ENCODE measurements at regions not wholly inside any gene's neighbourhood (a gene's known extent, or its start where the extent isn't known, plus 50 kb on each side); places are given as distances from the start of the nearest gene placed in this dataset.
A peak's percentile ranks its signal among the peaks of the same experiment; 100 is the strongest.
"Not testable (repeated sequence)": the region's sequence is repeated elsewhere in the genome, so short reads cannot be mapped to it uniquely, and the experiment has no call there.

DNA sequence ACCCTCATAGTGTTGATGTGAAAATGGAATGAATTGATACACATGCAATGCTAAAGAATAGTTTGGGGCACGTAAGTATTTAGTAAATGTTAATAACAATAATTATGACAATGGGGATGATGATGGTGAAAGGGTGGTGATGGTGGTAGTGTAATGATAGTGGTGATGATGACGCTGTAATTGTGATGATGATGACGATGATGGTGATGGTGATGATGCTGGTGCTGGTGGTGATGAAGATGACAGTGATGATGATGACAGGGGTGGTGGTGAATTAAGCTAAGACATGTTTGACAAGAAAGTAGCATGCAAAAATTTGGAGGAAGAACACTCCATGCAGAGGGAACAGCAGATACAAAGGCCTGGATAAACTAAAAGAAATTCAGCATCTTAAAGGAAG is 364.4 kb upstream of the API5 start:
- Mint-ChIP-seq H3K9me3 (peaks cover 30% of the 10 kb centered on the region), H3K4me3 (no peak overlapping the region), H3K27ac (no peak overlapping the region), H3K4me1 (no peaks in the 10 kb centered on the region), H3K27me3 (ENCODE audit: insufficient read depth) (no peaks in the 10 kb centered on the region), H3K36me3 (ENCODE audit: low read depth) (no peaks in the 10 kb centered on the region)
- Histone ChIP-seq H3K27ac (ENCODE audit: low read depth, low read length) (no peak overlapping the region), H3K36me3 (ENCODE audit: control insufficient read depth, insufficient read depth, low read length) (no peaks in the 10 kb centered on the region), H3K4me3 (ENCODE audit: low read length) (no peak overlapping the region), H3K9ac (ENCODE audit: extremely low read depth, low read length, poor library complexity, severe bottlenecking) (no peak overlapping the region), H3K4me1 (ENCODE audit: control insufficient read depth, insufficient read depth, low read length) (no peaks in the 10 kb centered on the region), H3K27me3 (ENCODE audit: control insufficient read depth, insufficient read depth, low read length, poor library complexity, severe bottlenecking) (no peaks in the 10 kb centered on the region), H3K9me3 (ENCODE audit: control insufficient read depth, low read length) (peaks cover 11% of the 10 kb centered on the region)
- 98 to 100% methylated on average over 3 of the region's 3 CpGs for WGBS, 2 experiments (ENCODE audit: insufficient coverage in 1 of 2, insufficient read length in 1 of 2)
- TF ChIP-seq, protein P1, sequence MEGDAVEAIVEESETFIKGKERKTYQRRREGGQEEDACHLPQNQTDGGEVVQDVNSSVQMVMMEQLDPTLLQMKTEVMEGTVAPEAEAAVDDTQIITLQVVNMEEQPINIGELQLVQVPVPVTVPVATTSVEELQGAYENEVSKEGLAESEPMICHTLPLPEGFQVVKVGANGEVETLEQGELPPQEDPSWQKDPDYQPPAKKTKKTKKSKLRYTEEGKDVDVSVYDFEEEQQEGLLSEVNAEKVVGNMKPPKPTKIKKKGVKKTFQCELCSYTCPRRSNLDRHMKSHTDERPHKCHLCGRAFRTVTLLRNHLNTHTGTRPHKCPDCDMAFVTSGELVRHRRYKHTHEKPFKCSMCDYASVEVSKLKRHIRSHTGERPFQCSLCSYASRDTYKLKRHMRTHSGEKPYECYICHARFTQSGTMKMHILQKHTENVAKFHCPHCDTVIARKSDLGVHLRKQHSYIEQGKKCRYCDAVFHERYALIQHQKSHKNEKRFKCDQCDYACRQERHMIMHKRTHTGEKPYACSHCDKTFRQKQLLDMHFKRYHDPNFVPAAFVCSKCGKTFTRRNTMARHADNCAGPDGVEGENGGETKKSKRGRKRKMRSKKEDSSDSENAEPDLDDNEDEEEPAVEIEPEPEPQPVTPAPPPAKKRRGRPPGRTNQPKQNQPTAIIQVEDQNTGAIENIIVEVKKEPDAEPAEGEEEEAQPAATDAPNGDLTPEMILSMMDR (conservative IDR thresholded peaks at IDR 0.05): no peak
- DNase-seq: no peak

DNA sequence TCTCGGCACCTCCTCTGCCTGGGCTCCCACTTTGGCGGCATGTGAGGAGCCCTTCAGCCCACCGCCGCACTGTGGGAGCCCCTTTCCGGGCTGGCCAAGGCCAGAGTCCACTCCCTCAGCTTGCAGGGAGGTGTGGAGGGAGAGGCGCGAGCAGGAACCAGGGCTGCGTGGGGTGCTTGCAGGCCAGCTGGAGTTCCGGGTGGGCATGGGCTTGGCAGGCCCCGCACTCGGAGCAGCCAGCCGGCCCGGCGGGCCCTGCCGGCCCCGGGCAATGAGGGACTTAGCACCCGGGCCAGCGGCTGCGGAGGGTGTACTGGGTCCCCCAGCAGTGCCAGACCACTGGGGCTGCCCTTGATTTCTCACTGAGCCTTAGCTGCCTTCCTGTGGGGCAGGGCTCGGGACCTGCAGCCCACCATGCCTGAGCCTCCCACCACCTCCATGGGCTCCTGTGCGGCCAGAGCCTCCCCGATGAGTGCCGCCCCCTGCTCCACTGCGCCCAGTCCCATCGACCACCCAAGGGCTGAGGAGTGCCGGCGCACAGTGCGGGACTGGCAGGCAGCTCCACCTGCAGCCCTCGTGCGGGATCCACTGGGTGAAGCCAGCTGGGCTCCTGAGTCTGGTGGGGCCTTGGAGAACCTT is 361.9 kb upstream of the API5 start:
- H3K27me3 Mint-ChIP-seq (ENCODE audit: insufficient read depth); H3K4me3 Mint-ChIP-seq; H3K36me3 Mint-ChIP-seq (ENCODE audit: low read depth); H3K27me3 ChIP-seq (ENCODE audit: control insufficient read depth, insufficient read depth, low read length, poor library complexity, severe bottlenecking); H3K4me1 ChIP-seq (ENCODE audit: control insufficient read depth, insufficient read depth, low read length); H3K4me1 Mint-ChIP-seq; H3K36me3 ChIP-seq (ENCODE audit: control insufficient read depth, insufficient read depth, low read length); H3K27ac ChIP-seq (ENCODE audit: low read depth, low read length); H3K4me3 ChIP-seq (ENCODE audit: low read length); H3K9ac ChIP-seq (ENCODE audit: extremely low read depth, low read length, poor library complexity, severe bottlenecking); DNase-seq; H3K27ac Mint-ChIP-seq: not testable (repeated sequence)
- peaks cover 30% of the 10 kb centered on the region for H3K9me3 Mint-ChIP-seq
- 93 to 97% methylated on average over 7 to 30 of the region's 30 CpGs for WGBS, 2 experiments (ENCODE audit: insufficient coverage in 1 of 2, insufficient read length in 1 of 2)
- peaks cover 11% of the 10 kb centered on the region for H3K9me3 ChIP-seq (ENCODE audit: control insufficient read depth, low read length)

DNA sequence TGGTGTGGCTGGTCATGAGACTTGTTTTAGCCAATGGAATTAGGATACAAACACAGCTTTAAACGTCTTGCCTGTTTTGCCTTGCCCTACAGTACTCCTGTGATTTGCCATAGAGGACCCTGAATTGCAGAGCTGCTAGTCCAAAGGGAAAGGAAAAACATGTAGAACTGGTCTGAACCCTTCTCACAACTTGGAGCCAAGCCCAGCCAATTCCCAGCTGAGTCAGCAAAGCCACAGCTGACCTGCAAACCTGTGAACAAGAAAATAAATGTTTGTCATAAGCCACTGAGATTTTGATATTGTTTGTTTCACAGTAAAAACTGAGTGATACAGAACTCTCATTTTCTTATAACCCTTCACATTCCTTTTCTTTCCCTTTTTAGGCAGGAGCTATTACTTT is 360.5 kb upstream of the API5 start:
- Histone ChIP-seq H3K27ac (ENCODE audit: low read depth, low read length) (no peak overlapping the region), H3K36me3 (ENCODE audit: control insufficient read depth, insufficient read depth, low read length) (no peaks in the 10 kb centered on the region), H3K27me3 (ENCODE audit: control insufficient read depth, insufficient read depth, low read length, poor library complexity, severe bottlenecking) (no peaks in the 10 kb centered on the region), H3K4me1 (ENCODE audit: control insufficient read depth, insufficient read depth, low read length) (no peaks in the 10 kb centered on the region), H3K4me3 (ENCODE audit: low read length) (peak overlapping the region; percentile 19), H3K9me3 (ENCODE audit: control insufficient read depth, low read length) (peaks cover 11% of the 10 kb centered on the region), H3K9ac (ENCODE audit: extremely low read depth, low read length, poor library complexity, severe bottlenecking) (no peak overlapping the region)
- H3K4me3 Mint-ChIP-seq: no peak overlapping the region
- no peak overlapping the region for H3K27ac Mint-ChIP-seq
- peaks cover 36% of the 10 kb centered on the region for H3K9me3 Mint-ChIP-seq
- H3K4me1 Mint-ChIP-seq: no peaks in the 10 kb centered on the region
- WGBS, 2 experiments (ENCODE audit: insufficient coverage in 1 of 2, insufficient read length in 1 of 2): 84 to 100% methylated on average over 1 of the region's 1 CpG
- no peak for DNase-seq
- H3K27me3 Mint-ChIP-seq (ENCODE audit: insufficient read depth): no peaks in the 10 kb centered on the region
- TF ChIP-seq, protein P1 (conservative IDR thresholded peaks at IDR 0.05): no peak
- H3K36me3 Mint-ChIP-seq (ENCODE audit: low read depth): no peaks in the 10 kb centered on the region

DNA sequence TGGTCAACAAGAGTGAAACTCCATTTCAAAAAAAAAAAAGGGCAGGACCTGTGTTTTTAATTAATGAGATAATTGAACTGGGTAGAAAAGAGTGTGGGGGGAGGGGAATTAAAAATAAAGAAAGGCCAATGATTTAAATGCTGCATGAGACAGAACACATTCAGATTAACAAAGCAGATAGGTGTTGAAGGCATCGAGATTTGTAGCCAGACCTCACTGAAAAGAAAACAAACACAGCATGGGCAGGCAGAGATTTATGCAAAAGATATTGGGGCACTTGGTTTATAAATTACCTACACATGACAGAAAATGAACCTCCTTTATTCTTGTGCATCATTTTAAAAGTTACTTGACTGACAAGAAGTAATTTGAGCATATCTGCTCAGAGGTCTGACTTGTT is 354.0 kb upstream of the API5 start:
- Mint-ChIP-seq H3K4me1 (no peaks in the 10 kb centered on the region), H3K36me3 (ENCODE audit: low read depth) (no peaks in the 10 kb centered on the region), H3K4me3 (no peak overlapping the region), H3K9me3 (peaks cover 35% of the 10 kb centered on the region), H3K27me3 (ENCODE audit: insufficient read depth) (no peaks in the 10 kb centered on the region), H3K27ac (no peak overlapping the region)
- TF ChIP-seq, protein P1 (conservative IDR thresholded peaks at IDR 0.05): no peak
- Histone ChIP-seq H3K27me3 (ENCODE audit: control insufficient read depth, insufficient read depth, low read length, poor library complexity, severe bottlenecking) (no peaks in the 10 kb centered on the region), H3K9ac (ENCODE audit: extremely low read depth, low read length, poor library complexity, severe bottlenecking) (no peak overlapping the region), H3K4me3 (ENCODE audit: low read length) (no peak overlapping the region), H3K4me1 (ENCODE audit: control insufficient read depth, insufficient read depth, low read length) (no peaks in the 10 kb centered on the region), H3K9me3 (ENCODE audit: control insufficient read depth, low read length) (no peaks in the 10 kb centered on the region), H3K36me3 (ENCODE audit: control insufficient read depth, insufficient read depth, low read length) (no peaks in the 10 kb centered on the region), H3K27ac (ENCODE audit: low read depth, low read length) (no peak overlapping the region)
- no peak for DNase-seq
- 43 to 60% methylated on average over 1 of the region's 1 CpG for WGBS, 2 experiments (ENCODE audit: insufficient coverage in 1 of 2, insufficient read length in 1 of 2)
